NOMO-1 treated with DMSO at 0.1 percent for 48 hours (cell line): ENCODE measurements at regions not wholly inside any gene's neighbourhood (a gene's known extent, or its start where the extent isn't known, plus 50 kb on each side); places are given as distances from the start of the nearest gene placed in this dataset.
"Not testable (repeated sequence)": the region's sequence is repeated elsewhere in the genome, so short reads cannot be mapped to it uniquely, and the experiment has no call there.

ENCODE experiments used
- DNase-seq: peaks from one replicate; lab custom pipeline; 2025; ENCODE audit not compliant: unreplicated experiment; lab: John Stamatoyannopoulos, UW

- no peak for DNase-seq
Observed at GRCh38 chr12:124477107-124477915, 90.1 kb downstream of the NCOR2 start.

DNA sequence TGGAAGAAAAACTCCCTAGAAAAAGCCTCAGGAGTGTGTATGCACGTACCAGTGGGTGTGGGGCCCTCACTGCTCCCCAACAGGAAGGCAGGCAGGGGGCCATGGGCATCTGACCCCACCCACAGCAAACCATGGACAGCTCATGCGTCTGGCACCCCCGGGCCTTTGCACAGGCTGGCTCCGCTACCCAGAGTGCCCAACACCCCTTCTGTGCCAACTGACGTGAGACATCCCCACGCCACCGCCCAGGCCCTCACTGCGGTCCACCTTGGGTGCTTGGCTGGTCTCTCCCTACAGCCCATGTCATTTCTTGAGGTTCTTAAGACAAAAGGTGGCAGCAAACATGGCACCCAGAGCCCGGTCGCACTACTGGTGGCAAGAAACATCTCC lies 91.4 kb downstream of the NCOR2 start:
- DNase-seq: no peak

DNA sequence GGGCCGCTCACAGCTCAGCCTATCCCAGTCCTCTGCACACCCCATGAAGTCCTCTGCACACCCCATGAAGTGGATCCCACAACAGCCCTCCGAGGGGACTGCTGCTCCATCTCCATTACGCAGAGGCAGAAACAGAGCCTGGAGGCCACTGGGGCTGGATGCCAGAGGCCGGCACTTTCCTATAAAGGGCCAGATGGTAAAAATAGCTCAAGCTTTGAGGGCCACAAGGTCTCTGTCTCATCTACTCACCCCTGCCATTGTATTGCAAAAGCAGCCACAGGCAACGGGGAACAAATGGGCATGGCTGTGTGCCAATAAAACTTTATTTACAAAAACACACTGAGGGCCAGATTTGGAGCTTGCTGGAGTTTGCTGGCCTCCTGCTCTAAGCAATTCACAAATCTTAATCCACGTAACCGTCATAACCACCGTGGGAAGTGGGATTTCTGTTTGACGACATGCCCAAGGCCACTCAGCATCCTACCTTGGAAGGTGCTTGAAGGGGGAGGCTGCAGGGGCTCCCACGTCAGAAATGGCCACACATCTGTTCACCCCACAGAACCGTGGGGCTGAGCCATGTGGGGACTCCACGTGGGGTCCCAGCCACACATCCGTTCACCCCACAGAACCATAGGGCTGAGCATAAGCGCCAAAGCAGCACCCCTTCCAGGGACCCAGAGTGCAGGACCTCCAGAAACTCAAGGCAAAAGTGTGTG lies 92.0 kb downstream of the NCOR2 start:
- DNase-seq: no peak

GRCh38 chr12:124474709-124475108 lies 92.7 kb downstream of the NCOR2 start:
- DNase-seq: no peak

DNA sequence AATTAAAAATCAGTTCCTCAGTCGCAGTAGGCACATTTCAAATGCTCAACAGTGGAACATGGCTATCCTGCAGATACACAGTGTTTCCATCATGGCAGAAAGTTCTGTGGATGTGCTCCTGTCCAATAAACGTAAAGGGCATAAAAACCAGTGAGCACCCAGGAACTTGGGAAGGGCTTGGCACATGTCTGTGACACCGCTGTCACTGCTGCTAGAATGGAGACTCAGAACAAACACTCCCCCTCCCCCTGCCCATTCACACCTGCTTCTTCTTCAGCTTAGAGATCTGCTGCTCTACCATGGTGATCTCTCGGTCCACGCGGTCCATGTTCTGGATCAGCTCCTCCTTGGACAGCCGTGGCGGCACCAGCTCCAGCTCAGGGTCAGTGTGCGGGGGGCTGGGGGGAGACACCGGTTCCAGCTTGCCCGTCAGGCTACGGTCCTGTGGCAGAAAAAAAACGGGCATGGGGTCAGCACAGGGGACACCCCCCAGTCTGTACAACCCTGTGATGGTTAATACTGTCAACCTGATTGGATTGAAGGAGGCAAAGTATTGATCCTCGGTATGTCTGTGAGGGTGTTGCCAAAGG lies 94.6 kb downstream of the NCOR2 start:
- no peak for DNase-seq

- DNase-seq: no peak
Observed at GRCh38 chr12:124471828-124472227, 95.6 kb downstream of the NCOR2 start.

GRCh38 chr12:124470806-124471205 lies 96.6 kb downstream of the NCOR2 start:
- DNase-seq: no peak

GRCh38 chr12:124470139-124470538 lies 97.3 kb downstream of the NCOR2 start:
- DNase-seq: no peak

DNA sequence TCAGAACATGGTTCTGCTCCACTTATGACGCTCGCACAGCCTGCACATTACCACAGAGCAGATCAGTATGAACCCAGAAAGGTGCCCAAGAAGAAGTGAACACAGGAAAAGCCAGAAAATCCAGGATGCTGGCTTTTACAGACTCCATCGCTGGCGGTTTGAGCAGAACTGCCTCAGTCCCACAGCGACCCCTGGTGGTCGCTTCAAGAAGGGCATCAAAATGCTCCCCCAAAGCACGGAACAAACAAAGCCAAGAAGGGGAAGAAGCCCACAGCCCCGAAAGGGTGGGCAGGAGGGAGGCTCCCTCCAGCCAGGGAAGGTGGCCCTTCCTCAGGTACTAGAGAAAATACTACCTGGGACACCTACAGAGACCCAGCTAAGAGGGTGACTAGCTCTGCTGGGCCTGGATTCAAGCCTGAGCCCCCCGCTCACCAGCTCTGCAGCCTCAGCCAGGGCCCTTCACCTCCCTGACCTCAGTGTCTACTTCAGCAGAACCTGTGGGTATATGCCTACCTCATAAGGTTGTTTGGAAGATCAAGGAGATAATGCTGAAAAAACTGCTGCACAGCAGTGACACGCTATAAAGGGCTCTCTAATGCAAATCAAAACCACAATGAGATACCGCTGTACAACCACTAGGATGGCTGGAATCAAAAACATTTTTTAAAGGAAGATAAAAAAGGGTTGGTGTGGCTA lies 98.1 kb downstream of the NCOR2 start:
- no peak for DNase-seq

- not testable (repeated sequence) for DNase-seq
Observed at GRCh38 chr12:124467549-124467948, 99.9 kb downstream of the NCOR2 start.

- peak; percentile 96 for DNase-seq
Observed at GRCh38 chr12:124466216-124467128, 100.9 kb downstream of the NCOR2 start.

DNA sequence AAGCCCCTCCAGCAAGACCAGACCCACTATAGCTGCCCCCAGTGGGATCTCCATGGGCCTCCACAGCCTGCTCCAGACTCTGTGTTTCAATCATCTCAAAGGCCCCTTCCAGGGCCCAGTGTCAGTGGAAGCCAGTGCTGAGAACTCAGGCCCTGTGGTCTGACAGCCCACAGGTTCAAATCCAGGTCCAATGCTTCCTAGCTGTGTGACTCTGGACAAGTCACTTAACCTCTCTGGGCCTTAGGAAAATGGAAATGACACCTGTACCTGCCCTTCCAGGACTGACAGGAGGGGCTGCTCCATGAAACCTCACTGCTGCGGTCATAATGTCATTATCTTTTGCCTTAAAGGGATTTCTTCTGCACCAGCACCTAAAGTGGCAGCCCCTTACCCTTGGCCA lies 101.9 kb downstream of the NCOR2 start:
- no peak for DNase-seq

DNA sequence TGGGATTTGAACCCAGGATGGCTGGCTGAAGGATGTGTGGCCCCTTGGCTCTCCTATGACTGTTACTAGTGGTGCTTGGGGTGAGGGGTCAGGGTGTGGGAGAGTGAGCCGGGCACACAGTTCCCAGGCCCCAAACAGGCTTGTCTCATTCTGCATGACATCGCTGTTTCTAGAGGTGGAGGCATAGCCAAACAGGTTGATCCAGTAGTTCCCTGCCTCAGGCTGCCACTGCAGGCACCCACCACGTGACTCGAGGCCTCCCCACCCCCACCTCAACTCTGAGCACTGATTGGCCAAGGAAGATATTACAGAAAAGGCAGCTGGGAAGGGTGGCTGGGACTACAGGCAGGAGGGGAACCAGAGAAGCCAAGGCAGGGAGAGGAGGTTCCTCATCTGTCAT lies 102.6 kb downstream of the NCOR2 start:
- no peak for DNase-seq

GRCh38 chr12:124464062-124464461 lies 103.3 kb downstream of the NCOR2 start:
- DNase-seq: peak; percentile 19

GRCh38 chr12:124463341-124463921 lies 104.0 kb downstream of the NCOR2 start:
- DNase-seq: no peak

- DNase-seq: no peak
Observed at GRCh38 chr12:124462750-124463149, 104.7 kb downstream of the NCOR2 start.

DNA sequence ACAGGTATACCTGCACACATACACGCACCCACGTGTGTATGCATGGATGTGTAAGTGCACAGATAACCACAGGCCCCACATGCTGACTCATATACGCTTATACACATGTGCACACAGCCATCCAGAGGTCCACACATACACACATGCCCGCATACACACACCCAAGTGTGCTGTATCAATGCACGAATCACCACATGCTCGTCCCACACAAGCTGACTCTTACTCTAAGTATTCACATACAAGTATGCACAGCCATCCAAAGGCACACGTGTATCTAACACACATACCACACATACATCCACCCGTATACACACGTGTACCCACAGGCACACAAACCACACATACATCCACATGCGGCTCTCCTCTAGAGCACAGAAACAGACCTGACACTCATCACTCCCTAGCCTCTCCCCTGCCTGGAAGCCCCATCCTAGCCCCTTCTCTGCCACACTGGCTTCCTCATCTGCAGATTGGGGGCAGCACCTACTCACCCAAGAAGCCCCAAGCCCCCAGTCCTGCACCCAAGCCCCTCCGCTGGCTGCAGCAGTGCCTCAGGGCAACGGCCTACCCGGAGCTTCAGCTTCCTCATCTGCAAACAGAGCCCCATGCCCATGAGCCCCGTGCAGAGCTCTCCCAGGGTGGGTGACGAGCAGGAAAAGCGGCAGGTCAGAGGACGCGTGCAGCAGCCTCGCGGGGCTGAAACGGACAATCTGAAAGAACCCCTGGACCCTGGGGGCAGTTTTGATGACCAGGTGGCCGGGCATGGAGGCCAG lies 105.4 kb downstream of the NCOR2 start:
- no peak for DNase-seq

DNA sequence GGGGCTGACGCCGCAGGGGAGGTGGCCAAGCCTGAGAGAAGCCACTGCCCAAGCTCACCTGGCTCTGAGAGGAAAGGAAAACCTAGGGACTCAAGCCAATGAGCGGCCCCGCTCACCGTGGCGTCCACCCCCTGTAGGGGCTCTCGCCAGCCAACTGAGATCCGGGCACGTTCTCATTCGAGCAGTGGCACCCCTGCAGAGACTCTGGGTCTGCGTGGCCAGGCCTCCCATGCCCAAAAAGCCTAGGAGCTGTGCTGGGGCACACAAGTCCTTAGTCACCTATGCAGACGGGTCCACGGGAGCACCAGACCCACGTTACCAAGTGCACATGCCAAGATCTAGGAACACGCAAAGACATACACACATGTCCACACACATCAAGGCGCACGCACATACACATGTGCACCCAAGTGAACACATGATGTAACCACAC lies 106.2 kb downstream of the NCOR2 start:
- no peak for DNase-seq

DNA sequence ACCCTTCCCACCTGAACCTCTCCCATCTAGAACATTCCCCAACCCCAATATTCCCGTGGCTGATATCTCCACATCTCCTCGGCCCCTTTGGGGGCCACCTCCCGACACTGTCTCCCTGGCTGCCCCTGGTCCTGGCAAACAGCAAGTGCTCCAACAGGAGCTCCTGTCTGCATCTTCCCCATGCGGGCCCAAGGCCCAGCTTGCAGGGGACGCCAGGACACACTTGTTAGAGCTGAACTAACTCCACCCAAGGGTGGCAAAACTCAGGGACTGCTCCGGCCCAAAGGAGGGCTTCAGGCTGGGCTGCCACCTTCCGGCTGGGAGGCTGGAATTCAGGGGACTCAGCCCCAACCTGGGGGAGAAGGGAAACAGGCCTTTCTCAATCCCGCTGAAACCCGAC lies 106.6 kb downstream of the NCOR2 start:
- DNase-seq: no peak
